Astrocyte (in vitro differentiated cells and primary cell): ENCODE measurements at regions not wholly inside any gene's neighbourhood (a gene's known extent, or its start where the extent isn't known, plus 50 kb on each side); places are given as distances from the start of the nearest gene placed in this dataset.

Source experiments
- DNase-seq: peaks from one replicate; pipeline ENCODE4 v3.0.0-alpha.2; 2010; ENCODE audit warnings: low read depth
- FAIRE-seq: peaks from 2 replicates; lab custom pipeline; 2011; peaks lifted over from hg19 to GRCh38; lab: Jason Lieb, UNC
- H2AFZ ChIP-seq: 2 replicates; pipeline ENCODE4 v1.6.0; 2012; ENCODE audit warnings: low read depth, low read length, inconsistent platforms
- H3K27ac ChIP-seq: 2 replicates; pipeline ENCODE4 v1.5.1; 2011; ENCODE audit warnings: low read depth, low read length, inconsistent platforms
- H3K27me3 ChIP-seq: 2 replicates; pipeline ENCODE4 v1.6.0; 2011; ENCODE audit warnings: low read length, inconsistent platforms; ENCODE audit not compliant: insufficient read depth
- H3K36me3 ChIP-seq: 2 replicates; pipeline ENCODE4 v1.5.1; 2011; ENCODE audit warnings: low read length, inconsistent platforms; ENCODE audit not compliant: insufficient read depth
- H3K4me1 ChIP-seq: 2 replicates; pipeline ENCODE4 v1.5.1; 2011; ENCODE audit warnings: low read length, inconsistent platforms; ENCODE audit not compliant: insufficient read depth
- H3K4me2 ChIP-seq: 2 replicates; pipeline ENCODE4 v1.6.0; 2012; ENCODE audit warnings: low read length, inconsistent platforms
- H3K4me3 ChIP-seq: 2 replicates; pipeline ENCODE4 v1.5.1; 2011; ENCODE audit warnings: low read depth, mild to moderate bottlenecking, low read length, inconsistent platforms; ENCODE audit not compliant: insufficient read depth
- H3K79me2 ChIP-seq: 2 replicates; pipeline ENCODE4 v1.6.0; 2012; ENCODE audit warnings: mild to moderate bottlenecking, low read length, inconsistent platforms; ENCODE audit not compliant: insufficient read depth
- H3K9ac ChIP-seq: 2 replicates; pipeline ENCODE4 v1.6.0; 2012; ENCODE audit warnings: mild to moderate bottlenecking, low read length, inconsistent platforms
- H3K9me3 ChIP-seq: 2 replicates; pipeline ENCODE4 v1.5.1; 2012; ENCODE audit warnings: low read depth, mild to moderate bottlenecking, low read length, inconsistent platforms; ENCODE audit not compliant: insufficient read depth
- H4K20me1 ChIP-seq: 2 replicates; pipeline ENCODE4 v1.6.0; 2012; ENCODE audit warnings: low read length, inconsistent platforms; ENCODE audit not compliant: insufficient read depth
- H3K27ac Mint-ChIP-seq: one replicate; pipeline ENCODE4 v1.8.0; 2021; ENCODE audit warnings: mild to moderate bottlenecking, mixed read lengths; ENCODE audit not compliant: unreplicated experiment
- H3K27me3 Mint-ChIP-seq: one replicate; pipeline ENCODE4 v1.8.0; 2021; ENCODE audit warnings: low read depth, mixed read lengths; ENCODE audit not compliant: unreplicated experiment
- H3K36me3 Mint-ChIP-seq: one replicate; pipeline ENCODE4 v1.8.0; 2021; ENCODE audit warnings: low read depth, mixed read lengths; ENCODE audit not compliant: unreplicated experiment
- H3K4me1 Mint-ChIP-seq: one replicate; pipeline ENCODE4 v1.8.0; 2021; ENCODE audit warnings: low read depth, mixed read lengths; ENCODE audit not compliant: unreplicated experiment
- H3K4me3 Mint-ChIP-seq: one replicate; pipeline ENCODE4 v1.8.0; 2021; ENCODE audit warnings: mild to moderate bottlenecking, moderate library complexity, mixed read lengths; ENCODE audit not compliant: unreplicated experiment
- H3K9me3 Mint-ChIP-seq: one replicate; pipeline ENCODE4 v1.8.0; 2021; ENCODE audit warnings: mild to moderate bottlenecking, mixed read lengths; ENCODE audit not compliant: unreplicated experiment
- EZH2 ChIP-seq: IDR thresholded peaks from 2 replicates; pipeline ENCODE4 v1.6.1; 2012; ENCODE audit warnings: mild to moderate bottlenecking, low read length, inconsistent platforms; ENCODE audit not compliant: insufficient read depth
- TF ChIP-seq, protein P1 (sequence below): IDR thresholded peaks from 2 replicates; pipeline ENCODE4 v1.5.1; 2011; ENCODE audit warnings: low read depth, mild to moderate bottlenecking, inconsistent platforms, low read length, moderate library complexity; ENCODE audit not compliant: insufficient read depth

DNA sequence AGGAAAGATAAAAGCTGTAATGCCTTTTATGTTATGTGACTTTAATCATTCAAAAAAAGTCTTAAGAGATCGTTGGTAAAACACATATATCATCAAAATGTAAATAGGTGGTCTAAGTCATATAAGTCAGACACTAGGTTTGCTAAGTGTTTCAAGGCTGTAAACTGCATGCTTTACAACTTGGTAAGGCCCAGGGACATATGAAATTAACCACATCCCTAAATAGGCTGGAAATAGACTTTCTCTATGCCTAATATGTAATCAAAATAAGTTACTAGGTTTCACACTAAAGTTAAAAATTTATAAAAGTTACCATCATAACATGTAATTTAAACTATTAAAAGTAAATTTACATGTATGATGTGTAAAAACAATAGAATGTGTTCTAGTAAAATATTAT is 946.3 kb upstream of the LRATD1 start:
- no peak overlapping the region for H3K9ac ChIP-seq
- no peaks in the 10 kb centered on the region for H3K79me2 ChIP-seq
- no peaks in the 10 kb centered on the region for H3K27me3 ChIP-seq
- DNase-seq (no peak), FAIRE-seq (no peak)
- H2AFZ ChIP-seq, result no peak overlapping the region
- Mint-ChIP-seq H3K4me1 (peaks cover 13% of the 10 kb centered on the region), H3K27ac (no peak overlapping the region), H3K9me3 (peaks cover 12% of the 10 kb centered on the region), H3K36me3 (peaks cover 2% of the 10 kb centered on the region), H3K27me3 (no peaks in the 10 kb centered on the region), H3K4me3 (no peak overlapping the region)
- no peak overlapping the region for H3K4me3 ChIP-seq
- TF ChIP-seq EZH2, result no peak
- TF ChIP-seq, protein P1, sequence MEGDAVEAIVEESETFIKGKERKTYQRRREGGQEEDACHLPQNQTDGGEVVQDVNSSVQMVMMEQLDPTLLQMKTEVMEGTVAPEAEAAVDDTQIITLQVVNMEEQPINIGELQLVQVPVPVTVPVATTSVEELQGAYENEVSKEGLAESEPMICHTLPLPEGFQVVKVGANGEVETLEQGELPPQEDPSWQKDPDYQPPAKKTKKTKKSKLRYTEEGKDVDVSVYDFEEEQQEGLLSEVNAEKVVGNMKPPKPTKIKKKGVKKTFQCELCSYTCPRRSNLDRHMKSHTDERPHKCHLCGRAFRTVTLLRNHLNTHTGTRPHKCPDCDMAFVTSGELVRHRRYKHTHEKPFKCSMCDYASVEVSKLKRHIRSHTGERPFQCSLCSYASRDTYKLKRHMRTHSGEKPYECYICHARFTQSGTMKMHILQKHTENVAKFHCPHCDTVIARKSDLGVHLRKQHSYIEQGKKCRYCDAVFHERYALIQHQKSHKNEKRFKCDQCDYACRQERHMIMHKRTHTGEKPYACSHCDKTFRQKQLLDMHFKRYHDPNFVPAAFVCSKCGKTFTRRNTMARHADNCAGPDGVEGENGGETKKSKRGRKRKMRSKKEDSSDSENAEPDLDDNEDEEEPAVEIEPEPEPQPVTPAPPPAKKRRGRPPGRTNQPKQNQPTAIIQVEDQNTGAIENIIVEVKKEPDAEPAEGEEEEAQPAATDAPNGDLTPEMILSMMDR, result no peak
- no peak overlapping the region for H3K27ac ChIP-seq
- H3K36me3 ChIP-seq, result no peaks in the 10 kb centered on the region
- H3K4me2 ChIP-seq, result no peak overlapping the region
- H4K20me1 ChIP-seq, result no peaks in the 10 kb centered on the region
- peaks cover 7% of the 10 kb centered on the region for H3K9me3 ChIP-seq
- no peaks in the 10 kb centered on the region for H3K4me1 ChIP-seq

DNA sequence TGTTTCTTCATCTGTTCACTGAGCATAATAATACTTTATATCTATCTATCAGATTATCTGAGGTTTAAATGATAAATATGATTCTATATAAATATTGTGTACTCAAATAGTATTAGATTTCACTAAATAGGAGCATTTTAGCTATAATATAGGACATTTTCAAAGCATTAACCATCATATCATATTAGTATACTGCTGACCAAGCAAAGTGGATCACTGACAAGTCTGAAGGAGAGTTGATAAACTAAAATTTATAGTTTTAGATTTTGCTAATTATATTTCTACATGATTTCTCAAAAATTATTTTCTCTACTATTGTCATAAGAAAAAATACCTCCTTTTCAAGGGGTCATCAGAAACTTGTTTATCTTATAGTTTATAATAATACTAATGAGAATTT is 937.8 kb upstream of the LRATD1 start:
- no peaks in the 10 kb centered on the region for H3K4me1 Mint-ChIP-seq
- no peaks in the 10 kb centered on the region for H3K36me3 Mint-ChIP-seq
- no peaks in the 10 kb centered on the region for H3K4me1 ChIP-seq
- no peaks in the 10 kb centered on the region for H3K27me3 Mint-ChIP-seq
- no peaks in the 10 kb centered on the region for H3K9me3 ChIP-seq
- no peak overlapping the region for H3K4me3 Mint-ChIP-seq
- peaks cover 3% of the 10 kb centered on the region for H3K9me3 Mint-ChIP-seq
- no peak overlapping the region for H3K27ac ChIP-seq
- no peak overlapping the region for H2AFZ ChIP-seq
- no peak overlapping the region for H3K27ac Mint-ChIP-seq
- no peak overlapping the region for H3K9ac ChIP-seq
- H3K4me3 ChIP-seq, result no peak overlapping the region
- no peak overlapping the region for H3K4me2 ChIP-seq
- no peak for FAIRE-seq
- no peaks in the 10 kb centered on the region for H4K20me1 ChIP-seq
- TF ChIP-seq, protein P1, result no peak
- TF ChIP-seq EZH2, result no peak
- H3K36me3 ChIP-seq, result no peaks in the 10 kb centered on the region
- no peak for DNase-seq
- H3K79me2 ChIP-seq, result no peaks in the 10 kb centered on the region
- H3K27me3 ChIP-seq, result no peaks in the 10 kb centered on the region

DNA sequence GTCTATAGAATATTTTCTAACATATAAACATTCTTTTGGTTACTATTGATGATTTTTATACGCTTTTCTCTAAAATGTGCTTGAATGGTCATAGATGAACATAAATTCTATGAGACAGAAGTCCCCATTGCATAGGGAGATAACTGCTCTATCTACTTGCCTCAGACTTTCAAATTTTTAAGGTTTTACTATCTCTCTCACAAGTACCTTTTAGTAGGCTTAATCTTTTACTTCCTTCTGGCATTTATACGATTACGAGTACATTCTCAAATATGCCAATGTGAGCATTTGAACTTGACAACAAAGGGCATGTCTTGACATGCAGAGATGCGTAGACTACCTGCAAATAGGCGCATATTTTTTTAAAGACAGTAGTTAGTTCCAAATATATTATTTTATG is 935.9 kb upstream of the LRATD1 start:
- H3K36me3 Mint-ChIP-seq, result no peaks in the 10 kb centered on the region

More for the DNA sequence above, 935.9 kb upstream of the LRATD1 start:
- H3K27ac ChIP-seq, result no peak overlapping the region
- Mint-ChIP-seq H3K4me1 (no peaks in the 10 kb centered on the region), H3K27me3 (no peaks in the 10 kb centered on the region), H3K9me3 (peaks cover 6% of the 10 kb centered on the region), H3K27ac (no peak overlapping the region), H3K4me3 (no peak overlapping the region)
- no peaks in the 10 kb centered on the region for H3K4me1 ChIP-seq
- H3K36me3 ChIP-seq, result no peaks in the 10 kb centered on the region
- H2AFZ ChIP-seq, result no peak overlapping the region
- no peak for DNase-seq
- no peaks in the 10 kb centered on the region for H3K9me3 ChIP-seq
- no peak overlapping the region for H3K4me2 ChIP-seq
- no peak for TF ChIP-seq EZH2
- TF ChIP-seq, protein P1, result no peak
- H3K27me3 ChIP-seq, result no peaks in the 10 kb centered on the region
- H3K4me3 ChIP-seq, result no peak overlapping the region
- FAIRE-seq, result no peak
- no peaks in the 10 kb centered on the region for H4K20me1 ChIP-seq
- H3K79me2 ChIP-seq, result no peaks in the 10 kb centered on the region
- no peak overlapping the region for H3K9ac ChIP-seq
